ENCODE measurements at regions not wholly inside any gene's neighbourhood (a gene's known extent, or its start where the extent isn't known, plus 50 kb on each side); places are given as distances from the start of the nearest gene placed in this dataset.
A peak's percentile ranks its signal among the peaks of the same experiment; 100 is the strongest.

- peak overlapping the region; percentile 33 for H3K27ac Mint-ChIP-seq
- H3K4me1 Mint-ChIP-seq, result peaks cover 59% of the 10 kb centered on the region
- H3K9me3 Mint-ChIP-seq, result no peaks in the 10 kb centered on the region
- no peak for DNase-seq
- H3K36me3 Mint-ChIP-seq (ENCODE audit: low read depth), result no peaks in the 10 kb centered on the region
- no peaks in the 10 kb centered on the region for H3K27me3 Mint-ChIP-seq (ENCODE audit: low read depth, poor library complexity)
- no peak for TF ChIP-seq CTCF (IDR thresholded peaks at IDR 0.05)
- H3K4me3 Mint-ChIP-seq, result no peak overlapping the region
Observed at GRCh38 chr2:176388861-176389260, 119.6 kb downstream of the MTX2 start.

GRCh38 chr2:176390276-176391147 lies 121.3 kb downstream of the MTX2 start:
- Mint-ChIP-seq H3K27me3 (ENCODE audit: low read depth, poor library complexity) (no peaks in the 10 kb centered on the region), H3K4me1 (peaks cover 69% of the 10 kb centered on the region), H3K9me3 (no peaks in the 10 kb centered on the region), H3K4me3 (no peak overlapping the region), H3K36me3 (ENCODE audit: low read depth) (no peaks in the 10 kb centered on the region), H3K27ac (peak overlapping the region; percentile 41)
- TF ChIP-seq CTCF (IDR thresholded peaks at IDR 0.05), result no peak
- no peak for DNase-seq

GRCh38 chr2:176391148-176391419 lies 121.8 kb downstream of the MTX2 start:
- Mint-ChIP-seq H3K4me3 (no peak overlapping the region), H3K27me3 (ENCODE audit: low read depth, poor library complexity) (peaks cover 1% of the 10 kb centered on the region), H3K27ac (no peak overlapping the region), H3K4me1 (peaks cover 71% of the 10 kb centered on the region), H3K9me3 (no peaks in the 10 kb centered on the region), H3K36me3 (ENCODE audit: low read depth) (no peaks in the 10 kb centered on the region)
- DNase-seq, result no peak
- TF ChIP-seq CTCF (IDR thresholded peaks at IDR 0.05), result no peak

- no peak for DNase-seq
- H3K9me3 Mint-ChIP-seq, result no peaks in the 10 kb centered on the region
- H3K27ac Mint-ChIP-seq, result peak overlapping the region; percentile 2
- TF ChIP-seq CTCF (IDR thresholded peaks at IDR 0.05), result no peak
- H3K4me3 Mint-ChIP-seq, result no peak overlapping the region
- H3K4me1 Mint-ChIP-seq, result peaks cover 81% of the 10 kb centered on the region
- no peaks in the 10 kb centered on the region for H3K36me3 Mint-ChIP-seq (ENCODE audit: low read depth)
- peaks cover 3% of the 10 kb centered on the region for H3K27me3 Mint-ChIP-seq (ENCODE audit: low read depth, poor library complexity)
Observed at GRCh38 chr2:176392249-176392648, 123.0 kb downstream of the MTX2 start.

GRCh38 chr2:176392744-176393414 lies 123.6 kb downstream of the MTX2 start:
- no peak for DNase-seq
- TF ChIP-seq CTCF (IDR thresholded peaks at IDR 0.05), result no peak
- H3K36me3 Mint-ChIP-seq (ENCODE audit: low read depth), result no peaks in the 10 kb centered on the region
- peaks cover 3% of the 10 kb centered on the region for H3K27me3 Mint-ChIP-seq (ENCODE audit: low read depth, poor library complexity)
- H3K9me3 Mint-ChIP-seq, result no peaks in the 10 kb centered on the region
- H3K4me1 Mint-ChIP-seq, result peaks cover 87% of the 10 kb centered on the region
- peak overlapping the region; percentile 54 for H3K27ac Mint-ChIP-seq
- H3K4me3 Mint-ChIP-seq, result no peak overlapping the region
